OCI-LY1 (cell line): ENCODE measurements at regions not wholly inside any gene's neighbourhood (a gene's known extent, or its start where the extent isn't known, plus 50 kb on each side); places are given as distances from the start of the nearest gene placed in this dataset.

Experiments used
- EZH2 ChIP-seq: fragments of 200-600 bp; sonication (generic), shearing (Covaris generic); IDR thresholded peaks from 2 replicates; pipeline ENCODE4 v1.8.0; 2017; ENCODE audit warnings: borderline replicate concordance, mixed run types, mild to moderate bottlenecking, antibody characterized with exemption, low read length, moderate library complexity, mixed read lengths
- TF ChIP-seq, protein P1 (sequence below): fragments of 200-600 bp; sonication (generic), shearing (Covaris generic); IDR thresholded peaks from 2 replicates; pipeline ENCODE4 v1.5.1; 2017; ENCODE audit warnings: mild to moderate bottlenecking, antibody characterized with exemption, low read length, moderate library complexity, mixed read lengths

DNA sequence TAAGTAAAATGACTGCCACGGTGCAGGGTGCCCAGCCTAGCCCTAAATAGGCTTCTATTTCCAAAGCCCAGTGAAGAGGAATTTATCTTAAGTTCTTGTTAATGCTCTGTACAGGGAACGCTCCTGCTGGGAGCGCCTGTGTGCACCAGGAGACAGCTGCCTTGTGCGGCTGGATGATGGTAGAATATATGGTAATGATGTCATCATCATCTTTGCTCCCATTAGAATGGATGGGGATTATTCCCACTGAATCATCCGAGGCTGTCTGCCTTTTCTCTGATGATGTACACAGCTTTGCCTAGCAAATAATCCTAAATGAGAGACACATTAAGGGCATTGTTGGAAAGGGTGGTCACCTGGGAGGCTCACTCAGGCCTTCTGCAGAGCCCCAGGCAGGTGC, 928.1 kb downstream of the CCSER2 start:
- TF ChIP-seq, protein P1, sequence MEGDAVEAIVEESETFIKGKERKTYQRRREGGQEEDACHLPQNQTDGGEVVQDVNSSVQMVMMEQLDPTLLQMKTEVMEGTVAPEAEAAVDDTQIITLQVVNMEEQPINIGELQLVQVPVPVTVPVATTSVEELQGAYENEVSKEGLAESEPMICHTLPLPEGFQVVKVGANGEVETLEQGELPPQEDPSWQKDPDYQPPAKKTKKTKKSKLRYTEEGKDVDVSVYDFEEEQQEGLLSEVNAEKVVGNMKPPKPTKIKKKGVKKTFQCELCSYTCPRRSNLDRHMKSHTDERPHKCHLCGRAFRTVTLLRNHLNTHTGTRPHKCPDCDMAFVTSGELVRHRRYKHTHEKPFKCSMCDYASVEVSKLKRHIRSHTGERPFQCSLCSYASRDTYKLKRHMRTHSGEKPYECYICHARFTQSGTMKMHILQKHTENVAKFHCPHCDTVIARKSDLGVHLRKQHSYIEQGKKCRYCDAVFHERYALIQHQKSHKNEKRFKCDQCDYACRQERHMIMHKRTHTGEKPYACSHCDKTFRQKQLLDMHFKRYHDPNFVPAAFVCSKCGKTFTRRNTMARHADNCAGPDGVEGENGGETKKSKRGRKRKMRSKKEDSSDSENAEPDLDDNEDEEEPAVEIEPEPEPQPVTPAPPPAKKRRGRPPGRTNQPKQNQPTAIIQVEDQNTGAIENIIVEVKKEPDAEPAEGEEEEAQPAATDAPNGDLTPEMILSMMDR: no peak
- no peak for TF ChIP-seq EZH2
